HG03039 (cell line): ENCODE measurements at regions not wholly inside any gene's neighbourhood (a gene's known extent, or its start where the extent isn't known, plus 50 kb on each side); places are given as distances from the start of the nearest gene placed in this dataset.
"Not testable (repeated sequence)": the region's sequence is repeated elsewhere in the genome, so short reads cannot be mapped to it uniquely, and the experiment has no call there.

ENCODE experiments used
- ATAC-seq: cut with Tn5 transposase; IDR thresholded peaks from one replicate; pipeline ENCODE4 v1.9.1; 2021; ENCODE audit warnings: mild to moderate bottlenecking, moderate library complexity; ENCODE audit not compliant: unreplicated experiment

- ATAC-seq: no peak
Observed at GRCh38 chr2:7621018-7621814, 704.0 kb downstream of the RNF144A start.

DNA sequence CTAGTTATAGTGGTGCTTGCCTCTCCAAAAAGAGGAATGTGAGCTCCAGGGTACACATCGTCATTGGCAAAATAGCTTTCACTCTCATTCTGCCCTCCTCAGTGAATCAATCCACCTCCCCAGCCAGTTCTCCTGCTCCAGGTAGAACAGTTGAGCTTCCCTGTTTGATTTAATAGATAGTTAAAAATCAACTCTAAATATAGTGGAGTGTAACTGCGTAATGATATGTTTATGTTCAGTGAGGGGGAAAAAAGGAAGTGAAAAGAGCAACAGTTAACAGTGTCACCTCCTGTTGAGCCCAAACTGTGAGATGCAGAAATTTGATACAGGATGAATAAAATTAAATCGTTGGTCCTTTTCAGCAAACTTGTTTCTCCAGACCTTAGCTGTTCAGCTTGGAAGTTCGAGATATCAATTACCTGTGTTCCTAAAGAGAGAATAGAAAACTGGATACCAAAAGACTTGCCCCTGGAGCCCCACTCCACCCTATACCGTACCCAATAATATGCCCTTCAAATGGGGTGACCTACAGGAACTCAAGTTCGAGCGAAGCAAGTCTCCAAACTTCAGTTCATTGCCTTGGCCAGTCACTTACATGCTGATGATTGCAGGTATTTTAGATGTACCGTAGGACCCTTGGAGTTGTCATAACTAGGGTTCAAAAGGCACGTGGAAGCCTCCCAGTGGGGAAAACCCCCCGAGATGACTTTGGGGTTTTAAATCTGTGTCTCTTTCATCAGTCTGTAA is 708.4 kb downstream of the RNF144A start:
- no peak for ATAC-seq

GRCh38 chr2:7626139-7626537 is 708.9 kb downstream of the RNF144A start:
- no peak for ATAC-seq

DNA sequence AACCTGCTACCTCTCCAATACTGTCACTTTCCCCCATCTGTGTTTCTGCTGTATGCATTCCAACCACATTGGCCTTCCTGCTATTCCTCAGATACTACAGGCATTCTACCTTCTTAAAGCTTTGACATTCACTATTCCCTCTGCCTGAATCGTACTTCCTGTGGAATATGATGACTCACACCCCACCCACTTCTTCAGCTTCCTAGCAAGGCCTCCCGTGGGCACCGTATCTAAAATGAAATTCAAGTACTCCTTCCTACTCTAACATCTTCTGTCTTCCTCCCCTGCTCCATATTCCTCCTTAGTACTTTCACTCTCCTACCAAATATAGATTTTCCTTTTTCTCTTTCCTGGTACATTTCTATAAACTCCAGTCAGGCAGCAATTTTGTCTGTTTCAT is 710.4 kb downstream of the RNF144A start:
- ATAC-seq: no peak

DNA sequence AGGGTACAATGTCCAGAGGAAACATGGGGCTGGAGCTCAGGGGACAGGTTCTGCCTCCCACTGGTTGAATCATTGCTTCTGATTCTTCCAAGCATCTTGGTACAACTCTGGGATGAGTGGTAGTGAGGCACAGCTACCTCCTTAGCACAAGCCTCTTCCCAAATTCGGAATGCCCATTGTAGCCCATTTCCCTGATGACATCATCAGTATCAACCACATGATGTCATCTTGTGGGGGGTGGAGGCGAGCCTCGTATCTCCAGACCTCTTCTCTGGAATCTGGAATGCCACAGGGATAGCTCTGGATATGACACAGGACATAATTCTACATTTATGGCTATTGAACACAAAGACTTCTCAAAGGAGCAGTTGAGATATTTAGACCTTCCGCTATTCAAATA is 715.2 kb downstream of the RNF144A start:
- ATAC-seq: no peak

GRCh38 chr2:7633566-7634153 is 716.4 kb downstream of the RNF144A start:
- ATAC-seq: no peak

DNA sequence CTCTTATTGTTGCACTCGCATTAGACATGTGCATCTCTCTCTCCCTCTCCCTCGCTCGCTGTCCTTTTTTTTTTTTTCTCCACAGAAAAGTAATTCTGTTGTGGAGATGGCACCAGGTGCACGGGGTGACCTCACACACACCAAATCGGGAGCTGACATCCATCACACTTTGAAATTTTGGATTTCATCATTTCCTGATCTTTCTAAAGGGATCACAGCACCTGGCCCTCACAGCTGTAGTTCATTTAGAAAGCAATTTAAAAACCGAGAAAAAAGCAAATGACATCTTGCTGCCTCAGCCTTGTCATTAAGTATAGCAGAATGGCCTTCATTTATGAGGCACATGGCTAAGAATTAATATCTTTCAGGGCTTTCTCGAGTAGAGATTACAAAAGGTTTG is 717.2 kb downstream of the RNF144A start:
- no peak for ATAC-seq

- ATAC-seq: no peak
Observed at GRCh38 chr2:7639476-7639875, 722.3 kb downstream of the RNF144A start.

GRCh38 chr2:7641272-7641671 is 724.1 kb downstream of the RNF144A start:
- ATAC-seq: not testable (repeated sequence)

- ATAC-seq: no peak
Observed at GRCh38 chr2:7646024-7646423, 728.8 kb downstream of the RNF144A start.

DNA sequence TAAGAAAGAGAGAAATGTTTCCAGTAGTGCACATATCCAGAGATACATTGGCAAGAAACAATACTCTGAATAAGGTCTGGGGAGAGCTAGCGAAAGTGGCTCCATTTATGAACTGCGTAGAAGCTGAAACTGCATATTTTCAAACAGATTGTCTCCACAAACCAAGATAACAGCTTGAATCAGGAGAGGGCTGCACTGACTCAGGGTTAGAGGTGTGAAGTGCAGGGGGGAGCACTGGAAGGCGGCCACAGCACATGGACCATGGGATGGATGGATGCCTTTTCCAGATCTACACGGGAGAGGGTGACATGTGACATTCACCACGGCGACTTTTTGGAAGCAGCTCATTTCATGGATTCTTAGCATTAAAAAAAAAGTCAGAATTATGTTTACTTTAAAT is 729.4 kb downstream of the RNF144A start:
- no peak for ATAC-seq

DNA sequence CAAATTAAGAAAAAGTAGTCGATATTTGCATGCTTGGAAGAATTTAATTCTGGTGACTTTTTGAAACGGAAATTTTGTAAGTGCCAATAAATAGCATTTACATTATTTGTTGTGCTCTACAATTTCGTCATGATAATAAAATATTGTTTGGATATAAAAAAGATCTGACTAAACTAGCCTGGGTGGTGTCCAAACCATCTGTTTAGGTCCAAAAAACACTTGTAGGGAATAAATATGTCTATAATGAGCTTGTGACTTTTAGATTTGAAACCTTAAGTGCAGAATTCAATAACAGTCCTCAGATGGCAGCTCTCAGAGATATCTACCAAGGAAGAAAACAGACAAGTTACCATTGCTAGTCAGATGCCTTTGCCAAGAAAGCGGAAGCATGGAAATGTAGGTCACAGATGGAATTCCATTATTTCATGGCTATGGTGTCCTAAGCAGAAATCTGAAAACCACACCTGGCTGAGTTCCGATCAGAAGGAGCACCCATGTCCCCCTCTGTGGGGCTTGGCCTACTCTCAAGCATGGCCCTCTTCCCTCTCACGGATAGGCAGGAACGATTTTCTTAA is 731.1 kb downstream of the RNF144A start:
- no peak for ATAC-seq

GRCh38 chr2:7649461-7650228 is 732.4 kb downstream of the RNF144A start:
- ATAC-seq: no peak

- ATAC-seq: no peak
Observed at GRCh38 chr2:7653617-7654016, 736.4 kb downstream of the RNF144A start.

DNA sequence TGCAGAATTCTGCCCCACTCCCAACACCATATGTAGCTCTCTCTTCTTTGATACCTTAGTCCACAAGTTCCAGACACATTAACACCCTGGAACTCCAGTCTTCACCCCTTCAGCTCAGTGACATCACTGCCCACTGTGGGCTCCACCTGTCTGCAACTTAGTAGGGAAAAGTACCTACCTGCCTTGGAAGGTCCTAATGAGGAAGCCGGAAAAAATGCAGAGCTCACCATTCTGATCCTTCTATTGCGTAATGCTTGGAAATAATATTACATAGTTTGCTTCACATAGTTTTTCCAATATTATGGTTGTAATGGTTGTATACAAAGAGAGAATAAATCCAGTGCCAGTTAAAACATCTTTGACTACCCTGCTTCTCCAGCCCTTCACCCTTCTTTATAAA is 738.4 kb downstream of the RNF144A start:
- no peak for ATAC-seq

GRCh38 chr2:7657526-7657925 is 740.3 kb downstream of the RNF144A start:
- not testable (repeated sequence) for ATAC-seq

DNA sequence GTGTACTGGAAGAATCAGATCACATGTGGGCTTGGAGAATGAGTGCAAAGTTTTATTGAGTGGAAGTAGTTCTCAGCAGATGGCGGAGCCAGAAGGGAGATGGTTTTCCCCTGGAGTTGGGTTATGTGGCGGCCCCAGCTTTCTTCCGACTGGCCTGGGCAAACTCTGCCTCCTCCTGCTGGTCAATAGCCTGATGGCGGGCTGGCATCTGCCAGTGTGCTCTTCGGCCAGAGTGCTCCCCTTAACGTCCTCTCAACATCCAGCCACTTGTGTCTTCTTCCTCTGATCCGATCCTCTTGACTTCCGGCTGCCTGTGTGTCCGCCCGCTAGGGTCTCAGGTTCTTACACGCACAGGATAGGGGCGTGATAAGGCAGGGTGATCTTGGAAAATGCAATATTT is 741.3 kb downstream of the RNF144A start:
- ATAC-seq: no peak

- ATAC-seq: no peak
Observed at GRCh38 chr2:7660816-7661215, 743.6 kb downstream of the RNF144A start.

- no peak for ATAC-seq
Observed at GRCh38 chr2:7661502-7661901, 744.3 kb downstream of the RNF144A start.

DNA sequence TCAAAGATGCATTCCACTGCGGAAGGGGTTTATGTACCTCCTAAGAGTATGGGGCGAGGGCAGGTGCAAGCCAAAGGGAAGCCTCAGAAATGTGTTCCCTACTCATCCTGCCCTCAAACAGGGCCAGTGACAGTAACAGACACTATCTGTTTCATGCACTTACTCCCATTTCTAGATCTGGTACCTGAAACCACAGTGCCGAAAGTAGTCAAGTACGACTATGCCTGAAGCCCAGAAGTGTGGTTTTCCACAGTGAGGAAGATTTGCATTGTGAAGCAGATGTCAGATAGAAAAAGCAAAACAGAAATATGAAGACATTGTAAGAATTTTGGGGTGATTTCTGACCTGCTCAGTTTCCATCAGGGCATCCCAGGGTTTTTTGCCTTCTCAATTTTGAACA is 748.7 kb downstream of the RNF144A start:
- peak; percentile 90 for ATAC-seq
